Limb (tissue), 2 donors: ENCODE measurements at regions not wholly inside any gene's neighbourhood (a gene's known extent, or its start where the extent isn't known, plus 50 kb on each side); places are given as distances from the start of the nearest gene placed in this dataset.

Source experiments
- DNase-seq, 2 donors: peaks; one replicate each; pipeline ENCODE4 v3.0.0-alpha.2; 2016; ENCODE audit errors: extremely low spot score in 2 of 2

DNA sequence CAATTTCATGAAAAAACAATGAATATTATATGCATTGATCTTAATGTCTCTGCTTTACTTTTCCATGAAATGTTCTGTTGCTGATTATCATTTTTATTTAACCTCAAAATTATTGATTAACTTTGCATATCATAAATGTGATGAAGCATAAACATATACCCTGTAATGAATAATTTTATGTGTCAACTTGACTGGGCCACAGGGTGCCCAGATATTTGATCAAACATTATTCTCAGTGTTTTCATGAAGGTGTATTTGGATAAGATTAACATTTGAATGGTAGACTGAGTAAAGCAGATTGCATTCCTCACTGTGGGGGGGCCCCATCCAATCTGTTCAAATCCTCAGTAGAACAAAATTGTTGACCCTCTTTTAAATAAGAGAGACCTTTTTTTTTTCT, 265.2 kb downstream of the CENPW start:
- DNase-seq, result no peak

DNA sequence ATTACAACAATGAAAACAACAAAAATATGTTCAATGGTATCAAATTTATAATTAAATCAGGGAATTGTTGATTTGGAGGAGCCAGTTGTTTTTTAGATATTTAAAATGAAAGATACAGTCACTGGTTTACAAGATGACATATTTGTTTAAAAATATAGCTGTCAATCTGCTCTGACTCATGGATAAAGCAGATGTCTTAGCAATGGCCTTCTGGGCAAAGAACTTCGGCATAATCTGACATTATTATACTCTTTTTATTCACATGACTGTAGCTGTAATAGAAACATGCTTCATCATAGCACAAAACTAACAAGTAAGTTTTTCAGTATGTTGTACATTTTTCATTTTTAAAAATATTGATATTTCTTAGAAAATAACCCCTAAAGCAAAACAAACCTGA, 267.4 kb downstream of the CENPW start:
- DNase-seq, result no peak

DNA sequence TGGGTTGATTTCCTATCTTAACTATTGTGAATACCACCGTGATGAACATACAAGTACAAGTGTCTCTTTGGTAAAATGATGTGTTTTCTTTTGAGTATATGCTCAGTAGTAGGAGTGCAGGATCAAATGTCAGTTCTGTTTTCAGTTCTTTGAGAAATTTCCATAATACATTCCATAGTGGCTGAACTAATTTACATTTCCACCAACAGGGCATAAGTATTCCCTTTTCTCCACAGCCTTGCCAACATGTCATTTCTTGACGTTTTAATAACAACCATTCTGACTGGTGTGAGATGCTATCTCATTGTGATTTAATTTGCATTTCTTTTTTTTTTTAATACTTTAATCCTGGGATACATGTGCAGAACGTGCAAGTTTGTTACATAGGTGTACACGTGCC, 268.8 kb downstream of the CENPW start:
- no peak for DNase-seq

DNA sequence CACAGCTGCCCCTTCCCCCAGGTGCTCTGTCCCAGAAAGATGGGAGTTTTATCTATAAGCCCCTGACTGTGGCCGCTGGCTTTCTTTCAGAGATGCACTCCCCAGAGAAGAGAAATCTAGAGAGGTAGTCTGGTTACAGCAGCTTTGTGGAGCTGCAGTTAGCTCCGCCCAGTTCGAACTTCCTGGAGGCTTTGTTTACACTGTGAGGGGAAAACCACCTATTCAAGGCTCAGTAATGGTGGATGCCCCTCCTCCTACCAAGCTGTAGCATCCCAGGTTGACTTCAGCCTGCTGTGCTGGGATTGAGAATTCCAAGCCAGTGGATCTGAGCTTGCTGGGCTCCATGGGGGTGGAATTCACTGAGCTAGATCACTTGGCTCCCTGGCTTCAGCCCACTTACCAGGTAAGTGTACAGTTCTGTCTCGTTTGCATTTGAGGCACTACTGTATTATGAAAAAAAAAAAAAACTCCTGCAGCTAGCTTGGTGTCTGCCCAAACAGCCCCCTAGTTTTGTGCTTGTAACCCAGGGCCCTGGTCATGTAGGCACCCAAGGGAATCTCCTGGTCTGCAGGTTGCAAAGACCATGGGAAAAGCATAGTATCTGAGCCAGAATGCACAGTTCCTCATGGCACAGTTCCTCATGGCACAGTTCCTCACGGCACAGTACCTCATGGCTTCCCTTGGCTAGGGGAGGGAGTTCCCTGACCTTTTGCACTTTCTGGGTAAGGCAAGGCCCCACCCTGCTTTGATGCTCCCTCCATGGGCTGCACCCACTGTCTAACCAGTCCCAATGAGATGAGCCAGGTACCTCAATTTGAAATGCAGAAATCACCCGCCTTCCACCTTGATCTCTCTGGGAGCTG, 275.0 kb downstream of the CENPW start:
- peak in 1 of 2 donors; percentile 9 for DNase-seq

DNA sequence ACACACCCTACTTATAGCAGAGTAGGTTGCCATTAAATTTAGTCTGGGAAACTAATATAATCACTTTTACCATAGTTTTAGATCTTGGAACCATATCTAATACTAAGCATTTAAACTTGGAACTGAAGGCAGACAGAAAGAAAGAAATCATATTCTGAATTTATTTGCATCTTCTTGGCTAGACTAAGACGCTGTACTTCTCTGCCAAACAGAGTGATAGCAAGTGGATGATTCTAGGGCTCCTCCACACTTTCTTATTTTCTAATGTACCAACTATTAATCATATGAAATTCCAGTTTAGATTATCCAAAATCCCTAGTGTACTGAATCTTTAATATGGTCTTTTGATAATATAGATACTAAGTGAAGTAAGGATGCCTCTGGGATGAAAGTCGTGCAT, 277.0 kb downstream of the CENPW start:
- no peak for DNase-seq

DNA sequence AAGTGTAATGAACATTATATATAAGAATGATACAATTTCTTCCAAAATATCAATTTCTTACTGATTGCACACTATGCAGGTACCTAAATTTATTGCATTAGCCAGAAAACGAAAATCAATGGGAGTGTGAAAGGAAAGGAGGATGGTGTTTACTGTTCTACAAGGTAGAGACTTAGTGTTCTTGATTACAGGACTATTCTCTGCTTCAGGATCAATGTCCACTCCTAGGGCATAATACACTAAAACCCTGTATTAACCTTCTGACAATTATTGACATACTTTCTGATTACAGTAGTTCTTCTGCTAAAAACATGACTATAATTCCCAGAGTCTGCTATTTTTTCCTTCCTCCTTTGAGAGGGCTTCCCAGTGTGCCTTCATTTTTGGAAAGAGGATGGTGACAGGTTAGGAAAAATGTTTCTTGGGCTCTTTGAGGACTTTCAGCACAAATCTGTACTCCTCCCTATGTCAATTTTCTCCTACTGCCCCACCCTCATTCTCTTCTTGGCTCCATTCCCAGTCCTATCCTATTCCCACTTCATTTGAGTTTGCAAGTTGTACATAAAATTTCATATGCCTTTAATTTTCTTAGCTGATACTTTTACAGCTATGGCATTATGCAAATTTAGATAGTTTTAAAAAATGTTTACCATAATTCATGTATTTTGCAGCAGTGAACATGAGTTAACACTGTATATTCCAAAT, 278.9 kb downstream of the CENPW start:
- no peak for DNase-seq

DNA sequence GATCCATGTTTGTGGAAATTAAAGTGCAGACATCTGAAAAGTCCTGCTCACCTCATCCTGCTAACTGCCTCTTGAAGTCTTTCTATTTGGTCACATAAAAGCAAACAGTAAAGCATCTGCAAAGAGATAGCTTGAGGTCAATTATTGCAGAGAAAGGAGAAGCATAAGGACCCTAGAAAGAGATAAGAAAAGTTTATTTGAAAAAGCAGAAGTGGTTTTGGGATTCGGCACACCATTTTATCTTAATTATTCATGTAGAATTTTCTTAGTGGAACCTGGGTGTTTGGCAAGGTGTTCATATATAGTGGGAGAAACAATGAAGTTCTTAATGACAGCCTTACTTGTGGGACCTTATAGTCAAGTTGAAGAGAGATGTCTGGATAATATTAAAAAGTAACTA, 280.8 kb downstream of the CENPW start:
- no peak for DNase-seq

DNA sequence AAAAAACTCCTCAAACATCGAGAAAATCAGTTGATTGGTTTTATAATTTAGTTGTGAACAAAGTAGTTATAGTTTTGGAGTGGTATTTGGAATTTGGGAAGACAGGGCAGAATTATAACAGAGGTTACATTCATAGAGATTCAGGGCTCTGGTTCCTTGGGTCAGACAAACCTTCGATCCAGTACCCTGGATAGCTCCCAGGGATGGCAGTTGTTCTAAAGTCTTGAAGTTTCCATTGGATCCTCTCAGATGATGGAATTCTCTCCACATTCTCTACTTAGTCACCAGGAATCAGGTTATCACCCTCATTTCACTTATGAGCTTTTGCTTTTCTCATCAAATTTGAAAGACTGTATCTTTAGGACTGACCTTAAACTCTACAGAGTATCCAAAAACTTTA, 285.1 kb downstream of the CENPW start:
- peak in 1 of 2 donors; percentile 45 for DNase-seq

DNA sequence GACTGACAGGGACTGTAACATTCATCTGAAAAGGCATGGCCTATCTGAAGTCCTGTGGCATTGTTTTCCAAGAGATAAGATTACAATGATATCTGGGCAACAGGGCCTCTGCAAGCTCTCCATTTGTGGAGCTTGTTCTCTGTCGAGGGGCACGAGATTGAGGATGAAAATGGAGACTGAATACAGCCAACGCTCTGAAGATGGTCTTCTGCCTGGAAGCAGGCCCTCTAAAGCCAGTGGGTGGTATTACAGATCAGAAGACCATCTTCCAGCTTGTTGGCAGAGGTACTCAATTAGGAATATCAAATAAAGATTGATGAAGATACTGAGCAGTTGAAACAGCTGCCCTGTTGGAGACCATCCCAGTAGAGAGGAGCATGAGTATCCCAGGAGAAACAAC, 288.2 kb downstream of the CENPW start:
- DNase-seq, result no peak

DNA sequence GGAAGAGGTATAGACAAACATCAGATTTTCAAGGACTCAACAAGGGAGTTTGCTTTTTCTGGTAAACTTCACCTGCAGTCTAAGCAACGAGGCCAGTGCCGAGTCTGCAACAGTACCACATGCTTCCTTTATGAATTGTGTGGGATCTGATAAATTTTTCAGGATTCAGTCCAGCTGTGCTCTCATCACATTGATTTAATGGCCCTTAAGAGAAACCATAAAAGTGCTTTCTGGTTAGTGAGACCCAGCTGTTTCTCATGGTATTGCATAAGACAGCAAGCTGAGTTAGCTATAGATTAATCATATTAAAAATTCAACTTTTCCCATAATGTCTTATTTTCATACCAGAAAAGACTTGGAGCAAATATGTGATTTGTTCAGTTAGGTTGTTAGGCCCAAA, 291.4 kb downstream of the CENPW start:
- peak in 1 of 2 donors; percentile 67 for DNase-seq

DNA sequence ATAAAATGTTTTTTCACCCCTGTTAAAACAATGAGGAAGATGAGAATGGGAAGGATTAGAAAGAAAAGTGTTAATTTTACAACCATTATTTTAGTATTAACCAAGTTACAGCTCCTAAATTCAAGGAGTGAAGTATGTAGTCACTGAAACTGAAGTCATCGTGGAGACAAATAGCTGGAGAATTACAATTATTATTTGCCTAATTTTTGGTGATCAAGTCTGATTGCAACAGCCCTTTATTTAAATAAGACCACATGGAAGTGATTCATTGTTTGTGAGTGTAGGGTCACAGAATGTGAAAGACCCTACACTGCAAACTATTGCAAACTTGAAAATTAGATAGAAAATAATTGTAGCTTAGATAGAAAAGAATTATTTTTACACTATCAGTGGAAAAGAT, 292.4 kb downstream of the CENPW start:
- no peak for DNase-seq

DNA sequence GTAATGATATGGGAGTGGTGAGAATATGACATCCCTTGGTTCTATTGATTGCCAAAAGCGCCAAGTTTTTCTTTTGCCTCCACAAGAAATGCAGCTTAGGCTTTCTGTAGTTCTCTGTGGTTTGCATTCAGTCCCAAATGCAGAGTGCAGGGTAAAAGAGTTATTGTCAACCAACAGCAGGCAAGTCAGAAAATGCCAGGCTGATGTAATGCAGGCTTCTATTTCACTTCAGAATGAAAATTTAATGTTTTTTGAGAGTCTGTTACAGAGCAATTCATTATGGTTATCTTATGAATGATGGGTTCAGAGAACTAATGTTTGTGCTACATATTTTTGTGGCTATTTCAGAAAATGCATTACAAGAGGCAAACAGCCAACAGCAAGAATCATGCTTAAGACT, 293.5 kb downstream of the CENPW start:
- no peak for DNase-seq

DNA sequence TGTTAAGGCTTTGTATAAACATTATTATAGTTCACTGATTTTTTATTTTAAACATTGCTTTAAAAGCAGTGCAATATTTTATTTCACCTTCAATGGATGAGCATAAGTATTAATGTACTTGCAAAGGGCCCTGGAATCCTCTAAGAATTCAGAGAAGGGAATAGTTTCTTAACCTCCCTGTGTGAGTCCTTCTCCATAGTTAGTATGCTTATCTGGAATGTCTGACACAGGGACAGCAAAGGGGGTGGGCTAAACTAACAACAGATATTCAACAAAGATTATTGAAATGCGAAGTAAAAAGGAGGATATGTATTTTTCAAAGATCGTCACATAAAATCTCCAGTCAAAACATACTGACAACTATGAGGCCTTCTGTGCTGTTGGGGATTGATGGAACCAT, 300.4 kb downstream of the CENPW start:
- DNase-seq, result no peak

DNA sequence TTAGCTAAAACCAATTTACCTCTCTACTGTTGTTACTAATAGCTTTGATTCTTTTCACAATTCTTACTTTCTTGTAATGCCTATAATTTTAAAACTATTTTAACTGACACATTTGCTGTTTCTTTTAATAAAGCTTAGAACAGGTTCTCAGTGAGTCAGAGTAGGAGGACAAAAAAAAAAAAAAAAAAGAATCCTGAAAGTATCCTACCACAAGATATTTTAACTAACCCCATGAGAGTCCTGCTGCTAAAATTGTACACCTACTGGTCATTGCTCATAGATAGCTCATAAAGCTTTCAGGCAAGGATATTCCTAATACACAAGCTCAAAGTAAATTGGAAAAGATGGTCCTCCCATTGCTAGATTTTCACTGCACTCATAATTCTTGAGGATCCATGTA, 301.0 kb downstream of the CENPW start:
- DNase-seq, result no peak

DNA sequence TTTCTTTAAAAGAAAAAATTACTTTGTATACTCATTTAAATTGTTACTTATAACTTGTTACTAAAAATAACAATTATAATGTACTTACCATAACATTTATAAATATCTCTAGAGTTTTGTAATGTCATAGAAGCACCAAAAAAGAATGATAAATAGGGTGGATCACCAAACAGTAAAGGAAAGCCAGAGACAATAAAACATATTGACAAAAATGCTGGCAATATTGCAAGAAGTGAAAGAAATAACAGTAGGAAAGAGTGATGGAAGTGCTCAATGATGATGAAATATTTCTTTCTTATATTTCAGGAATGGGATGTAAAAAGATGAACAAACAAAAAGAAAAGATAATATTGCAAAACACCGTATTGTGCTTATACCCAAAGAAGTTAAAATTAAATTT, 301.7 kb downstream of the CENPW start:
- DNase-seq, result no peak

DNA sequence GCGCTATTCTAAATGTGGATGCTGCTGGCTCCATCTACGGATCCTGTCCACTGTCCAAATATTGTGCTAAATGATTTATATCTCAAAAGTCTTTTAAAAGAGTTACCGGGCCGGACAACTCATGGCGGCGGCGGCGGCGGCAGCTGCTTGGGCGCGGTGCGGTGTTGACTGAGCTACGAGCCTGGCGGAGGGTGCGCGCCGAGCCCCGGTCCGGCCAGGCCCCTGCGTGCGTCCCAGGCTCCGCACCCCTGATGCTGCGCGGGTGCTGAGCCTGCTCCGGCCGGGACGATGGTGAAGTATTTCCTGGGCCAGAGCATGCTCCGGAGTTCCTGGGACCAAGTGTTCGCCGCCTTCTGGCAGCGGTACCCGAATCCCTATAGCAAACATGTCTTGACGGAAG, 303.4 kb downstream of the CENPW start:
- DNase-seq, result no peak

DNA sequence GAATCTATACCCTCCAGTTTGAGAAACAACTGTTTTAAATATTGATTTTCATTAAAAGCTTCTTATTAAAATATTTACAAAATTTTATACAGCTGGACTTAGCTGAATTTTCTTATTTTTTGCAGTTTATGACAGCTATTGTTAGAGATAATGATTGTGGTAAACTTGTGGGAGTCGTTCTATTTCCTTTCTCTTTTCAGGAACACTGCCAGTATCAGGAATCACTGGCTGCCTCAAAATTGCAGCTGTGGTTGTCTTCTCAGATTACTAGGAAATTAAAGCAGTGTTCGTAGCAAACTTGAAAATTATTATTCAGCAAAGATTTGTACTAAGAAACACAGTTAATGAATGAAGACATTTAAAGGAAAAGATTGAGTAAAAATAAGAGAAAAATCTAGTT, 311.0 kb downstream of the CENPW start:
- peak in 1 of 2 donors; percentile 26 for DNase-seq

DNA sequence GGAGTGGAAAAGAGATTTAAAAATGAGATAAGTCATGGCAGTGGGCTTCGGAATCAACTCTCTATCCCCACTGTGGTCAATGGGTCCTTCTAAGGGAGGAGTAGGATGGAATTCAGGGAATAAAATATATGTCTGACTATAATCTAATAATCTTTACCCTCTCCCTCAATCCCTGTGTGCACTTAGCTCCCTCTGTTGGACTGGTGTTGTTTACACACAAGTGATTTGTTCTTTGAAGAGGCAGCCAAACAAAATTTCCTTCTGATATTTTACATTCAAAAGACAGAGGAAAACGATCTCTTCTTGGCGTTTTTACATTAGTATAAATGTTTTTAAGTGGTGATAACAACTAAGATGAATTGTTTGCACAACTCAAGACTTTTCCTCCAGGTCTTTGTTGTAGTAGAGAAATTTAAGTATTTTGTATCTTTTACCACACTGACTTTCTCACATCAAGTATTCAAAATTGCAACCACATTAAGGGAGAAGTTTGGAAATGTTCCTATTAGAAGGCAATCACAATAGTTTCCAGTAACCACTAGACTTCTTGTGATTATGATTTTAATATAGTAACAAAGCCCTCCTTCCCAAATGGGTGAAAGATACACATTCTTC, 317.8 kb downstream of the CENPW start:
- no peak for DNase-seq

DNA sequence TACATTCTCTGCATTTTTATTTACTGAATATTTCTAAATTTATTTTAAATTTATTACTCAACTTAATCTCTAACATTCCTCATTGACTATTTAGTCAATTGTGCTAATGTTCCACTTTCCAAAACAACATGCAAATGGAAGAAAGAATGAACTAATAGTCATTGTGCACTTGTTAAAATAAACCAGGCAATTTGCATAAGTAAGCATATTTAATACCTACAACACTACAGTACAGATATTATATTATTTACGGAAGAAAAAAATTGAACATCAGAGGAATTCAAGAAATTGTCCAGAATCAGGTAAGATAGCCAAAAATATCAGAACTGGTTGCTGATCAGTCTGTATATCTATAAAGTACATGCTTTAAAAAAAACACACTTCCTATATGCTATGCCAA, 320.5 kb downstream of the CENPW start:
- no peak for DNase-seq

DNA sequence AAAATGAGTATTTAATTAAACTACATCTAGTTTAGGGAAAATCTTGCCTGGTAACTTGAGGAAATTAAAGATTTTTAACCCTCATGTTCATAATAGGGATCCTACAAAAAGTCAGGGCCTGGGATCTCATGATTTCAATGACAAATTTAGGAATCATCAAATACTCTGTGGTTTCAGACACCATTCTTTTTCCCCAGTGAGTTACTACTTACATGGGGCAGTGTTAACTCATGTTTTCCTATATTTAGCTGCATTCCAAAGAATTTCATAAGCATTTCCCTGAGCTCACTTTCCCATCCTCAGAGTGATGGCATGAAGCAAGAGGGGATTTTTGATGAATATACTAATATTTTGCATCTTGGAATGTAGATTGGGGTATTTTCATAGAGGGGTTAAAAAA, 321.7 kb downstream of the CENPW start:
- DNase-seq, result no peak

DNA sequence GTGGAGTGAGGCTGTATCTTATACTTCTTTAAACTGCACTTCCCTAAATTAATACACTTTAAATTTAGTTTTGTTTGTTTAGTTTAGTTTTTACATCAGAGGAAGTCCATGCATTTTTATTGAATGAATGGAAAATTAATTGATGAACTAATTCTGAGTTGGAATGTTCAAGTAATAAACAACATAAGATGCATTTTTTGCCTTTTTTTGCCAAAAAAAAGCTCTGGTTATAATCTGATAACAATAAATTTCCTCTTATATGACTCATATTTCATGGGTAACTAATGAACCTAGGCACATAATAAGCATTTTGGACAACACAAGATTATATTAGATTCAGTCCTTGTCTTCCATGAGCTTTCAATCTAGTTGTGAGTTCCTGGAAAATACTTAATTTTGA, 323.1 kb downstream of the CENPW start:
- no peak for DNase-seq

DNA sequence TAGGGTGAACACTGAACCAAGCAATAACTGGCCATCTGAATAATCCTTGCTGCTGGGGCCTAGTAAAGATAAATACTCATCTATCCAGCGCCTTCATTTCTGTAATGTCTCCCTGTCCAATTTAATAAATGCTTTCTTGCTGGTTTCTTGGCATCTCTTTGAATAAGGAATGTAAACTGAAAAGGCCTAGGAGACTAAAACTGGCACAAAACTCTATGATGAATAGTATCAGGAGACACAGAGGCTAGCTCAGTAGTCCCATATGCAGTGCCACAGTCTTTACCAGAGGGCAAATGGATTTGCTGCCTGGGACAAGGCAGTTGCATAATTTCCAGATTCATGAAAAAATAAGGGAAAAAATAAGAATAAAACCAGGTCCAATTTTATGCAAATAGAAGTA, 324.4 kb downstream of the CENPW start:
- no peak for DNase-seq

DNA sequence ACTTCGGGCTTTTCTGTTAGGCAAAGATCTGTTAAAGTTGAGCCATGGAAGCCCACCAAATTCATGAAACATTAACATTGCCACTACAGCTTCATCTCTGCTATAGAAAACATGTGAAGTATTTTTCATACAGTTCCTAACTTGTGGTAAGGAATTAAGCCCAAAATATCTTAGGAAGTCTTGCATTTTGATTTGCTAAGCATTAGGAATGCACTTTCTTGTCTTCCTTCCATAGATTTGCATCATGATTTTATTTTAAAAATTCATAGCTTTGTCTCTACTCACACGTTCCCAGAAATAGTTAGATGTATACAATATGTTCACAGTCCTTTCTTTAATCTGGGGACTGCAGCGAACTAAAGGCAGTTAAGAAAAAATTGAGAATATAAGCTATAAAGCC, 325.6 kb downstream of the CENPW start:
- no peak for DNase-seq
